Subcutaneous abdominal adipose tissue (tissue), 5 donors: ENCODE measurements at regions not wholly inside any gene's neighbourhood (a gene's known extent, or its start where the extent isn't known, plus 50 kb on each side); places are given as distances from the start of the nearest gene placed in this dataset.

Experiments used
- H3K27ac ChIP-seq: one replicate; pipeline ENCODE4 v1.7.0; 2013; ENCODE audit warnings: low read depth, mild to moderate bottlenecking, inconsistent platforms, low read length, moderate library complexity
- H3K27me3 ChIP-seq, 5 donors: one replicate each; pipeline ENCODE4 v1.7.0; 2013; ENCODE audit warnings: low read length in 5 of 5, inconsistent platforms in 1 of 5; ENCODE audit not compliant: control insufficient read depth in 5 of 5, insufficient read depth in 4 of 5
- H3K36me3 ChIP-seq, 5 donors: one replicate each; pipeline ENCODE4 v1.7.0; 2013; ENCODE audit warnings: low read length in 5 of 5; ENCODE audit not compliant: control insufficient read depth in 5 of 5, insufficient read depth in 5 of 5
- H3K4me1 ChIP-seq, 5 donors: one replicate each; pipeline ENCODE4 v1.7.0; 2013; ENCODE audit warnings: low read length in 5 of 5, mild to moderate bottlenecking in 3 of 5, moderate library complexity in 1 of 5; ENCODE audit not compliant: control insufficient read depth in 5 of 5, insufficient read depth in 5 of 5
- H3K4me3 ChIP-seq, 5 donors: one replicate each; pipeline ENCODE4 v1.7.0; 2013; ENCODE audit warnings: low read length in 5 of 5, low read depth in 1 of 5
- H3K9ac ChIP-seq, 5 donors: one replicate each; pipeline ENCODE4 v1.7.0; 2013; ENCODE audit warnings: low read length in 5 of 5, mild to moderate bottlenecking in 4 of 5, moderate library complexity in 3 of 5
- H3K9me3 ChIP-seq, 5 donors: one replicate each; pipeline ENCODE4 v1.7.0; 2013; ENCODE audit warnings: low read length in 5 of 5; ENCODE audit not compliant: control insufficient read depth in 5 of 5
- donor health status: healthy.
- donor health status: healthy.
- donor health status: healthy.
- donor health status: healthy.
- donor health status: healthy.

GRCh38 chr2:162967147-162967546 lies 128.6 kb upstream of the KCNH7 start:
- Histone ChIP-seq H3K27ac (no peak overlapping the region), H3K27me3 (no peaks in the 10 kb centered on the region), H3K36me3 (no peaks in the 10 kb centered on the region), H3K9ac (no peak overlapping the region), H3K9me3 (no peaks in the 10 kb centered on the region), H3K4me1 (no peaks in the 10 kb centered on the region), H3K4me3 (no peak overlapping the region)

GRCh38 chr2:162965191-162965590 lies 126.6 kb upstream of the KCNH7 start:
- H3K9me3 ChIP-seq = peaks cover 0 to 2% (median 0%) of the 10 kb centered on the region in 5 donors
- no peaks in the 10 kb centered on the region for H3K4me1 ChIP-seq
- no peak overlapping the region for H3K4me3 ChIP-seq
- H3K9ac ChIP-seq = no peak overlapping the region
- no peak overlapping the region for H3K27ac ChIP-seq
- H3K36me3 ChIP-seq = no peaks in the 10 kb centered on the region
- H3K27me3 ChIP-seq = no peaks in the 10 kb centered on the region

- Histone ChIP-seq H3K27me3 (no peaks in the 10 kb centered on the region), H3K9ac (no peak overlapping the region), H3K4me1 (no peaks in the 10 kb centered on the region), H3K27ac (no peak overlapping the region), H3K9me3 (peaks cover 0 to 2% (median 0%) of the 10 kb centered on the region in 5 donors), H3K36me3 (no peaks in the 10 kb centered on the region), H3K4me3 (no peak overlapping the region)
These were observed 125.9 kb upstream of the KCNH7 start for GRCh38 chr2:162964513-162964912.

- Histone ChIP-seq H3K27ac (no peak overlapping the region), H3K9ac (no peak overlapping the region), H3K9me3 (peaks cover 0 to 2% (median 0%) of the 10 kb centered on the region in 5 donors), H3K4me3 (no peak overlapping the region), H3K4me1 (no peaks in the 10 kb centered on the region), H3K36me3 (no peaks in the 10 kb centered on the region), H3K27me3 (no peaks in the 10 kb centered on the region)
These were observed 124.6 kb upstream of the KCNH7 start for GRCh38 chr2:162963156-162963555.

GRCh38 chr2:162945785-162946184 lies 107.2 kb upstream of the KCNH7 start:
- H3K27me3 ChIP-seq = no peaks in the 10 kb centered on the region
- H3K4me1 ChIP-seq = no peaks in the 10 kb centered on the region
- H3K9me3 ChIP-seq = peaks cover 2 to 16% (median 8%) of the 10 kb centered on the region in 5 donors
- H3K27ac ChIP-seq = no peak overlapping the region
- no peak overlapping the region for H3K4me3 ChIP-seq
- H3K9ac ChIP-seq = no peak overlapping the region
- H3K36me3 ChIP-seq = no peaks in the 10 kb centered on the region

GRCh38 chr2:162938387-162938786 lies 99.8 kb upstream of the KCNH7 start:
- no peaks in the 10 kb centered on the region for H3K36me3 ChIP-seq
- H3K9ac ChIP-seq = no peak overlapping the region
- no peaks in the 10 kb centered on the region for H3K27me3 ChIP-seq
- H3K27ac ChIP-seq = no peak overlapping the region
- peaks cover 0 to 19% (median 4%) of the 10 kb centered on the region in 5 donors for H3K9me3 ChIP-seq
- H3K4me1 ChIP-seq = no peaks in the 10 kb centered on the region
- H3K4me3 ChIP-seq = no peak overlapping the region

GRCh38 chr2:162934191-162934590 lies 95.6 kb upstream of the KCNH7 start:
- no peaks in the 10 kb centered on the region for H3K36me3 ChIP-seq
- H3K9me3 ChIP-seq = peaks cover 0 to 7% (median 2%) of the 10 kb centered on the region in 5 donors
- H3K9ac ChIP-seq = no peak overlapping the region
- H3K4me1 ChIP-seq = no peaks in the 10 kb centered on the region
- H3K27ac ChIP-seq = no peak overlapping the region
- H3K27me3 ChIP-seq = no peaks in the 10 kb centered on the region
- no peak overlapping the region for H3K4me3 ChIP-seq

- Histone ChIP-seq H3K4me1 (no peaks in the 10 kb centered on the region), H3K27ac (no peak overlapping the region), H3K9ac (no peak overlapping the region), H3K9me3 (peaks cover 0 to 7% (median 2%) of the 10 kb centered on the region in 5 donors), H3K27me3 (no peaks in the 10 kb centered on the region), H3K4me3 (no peak overlapping the region), H3K36me3 (no peaks in the 10 kb centered on the region)
These were observed 93.8 kb upstream of the KCNH7 start for GRCh38 chr2:162932416-162932815.

- Histone ChIP-seq H3K9me3 (no peaks in the 10 kb centered on the region), H3K36me3 (no peaks in the 10 kb centered on the region), H3K27me3 (no peaks in the 10 kb centered on the region), H3K9ac (no peak overlapping the region), H3K4me3 (no peak overlapping the region), H3K27ac (no peak overlapping the region), H3K4me1 (no peaks in the 10 kb centered on the region)
These were observed 91.0 kb upstream of the KCNH7 start for GRCh38 chr2:162929571-162929970.

GRCh38 chr2:162928356-162928755 lies 89.8 kb upstream of the KCNH7 start:
- Histone ChIP-seq H3K27me3 (no peaks in the 10 kb centered on the region), H3K36me3 (no peaks in the 10 kb centered on the region), H3K27ac (no peak overlapping the region), H3K9me3 (no peaks in the 10 kb centered on the region), H3K4me3 (no peak overlapping the region), H3K9ac (no peak overlapping the region), H3K4me1 (no peaks in the 10 kb centered on the region)

- Histone ChIP-seq H3K9ac (no peak overlapping the region), H3K4me3 (no peak overlapping the region), H3K4me1 (no peaks in the 10 kb centered on the region), H3K27ac (no peak overlapping the region), H3K9me3 (no peaks in the 10 kb centered on the region), H3K27me3 (no peaks in the 10 kb centered on the region), H3K36me3 (no peaks in the 10 kb centered on the region)
These were observed 88.3 kb upstream of the KCNH7 start for GRCh38 chr2:162926907-162927306.
